PC-3 (cell line): ENCODE measurements at regions not wholly inside any gene's neighbourhood (a gene's known extent, or its start where the extent isn't known, plus 50 kb on each side); places are given as distances from the start of the nearest gene placed in this dataset.

Experiments used
- EZH2 ChIP-seq: fragments of 300-600 bp; sonication (generic); IDR thresholded peaks from one replicate; pipeline ENCODE4 v1.6.1; 2017; ENCODE audit warnings: antibody characterized with exemption, mild to moderate bottlenecking, low read length; ENCODE audit not compliant: unreplicated experiment
- TF ChIP-seq, protein P1 (sequence below): fragments of 300-600 bp; sonication (generic); conservative IDR thresholded peaks from 2 replicates; pipeline ENCODE4 v1.5.1; 2017; ENCODE audit warnings: antibody characterized with exemption, low read depth, mild to moderate bottlenecking, low read length

GRCh38 chr12:67148265-67148664 lies 120.9 kb upstream of the CAND1 start:
- TF ChIP-seq, protein P1, sequence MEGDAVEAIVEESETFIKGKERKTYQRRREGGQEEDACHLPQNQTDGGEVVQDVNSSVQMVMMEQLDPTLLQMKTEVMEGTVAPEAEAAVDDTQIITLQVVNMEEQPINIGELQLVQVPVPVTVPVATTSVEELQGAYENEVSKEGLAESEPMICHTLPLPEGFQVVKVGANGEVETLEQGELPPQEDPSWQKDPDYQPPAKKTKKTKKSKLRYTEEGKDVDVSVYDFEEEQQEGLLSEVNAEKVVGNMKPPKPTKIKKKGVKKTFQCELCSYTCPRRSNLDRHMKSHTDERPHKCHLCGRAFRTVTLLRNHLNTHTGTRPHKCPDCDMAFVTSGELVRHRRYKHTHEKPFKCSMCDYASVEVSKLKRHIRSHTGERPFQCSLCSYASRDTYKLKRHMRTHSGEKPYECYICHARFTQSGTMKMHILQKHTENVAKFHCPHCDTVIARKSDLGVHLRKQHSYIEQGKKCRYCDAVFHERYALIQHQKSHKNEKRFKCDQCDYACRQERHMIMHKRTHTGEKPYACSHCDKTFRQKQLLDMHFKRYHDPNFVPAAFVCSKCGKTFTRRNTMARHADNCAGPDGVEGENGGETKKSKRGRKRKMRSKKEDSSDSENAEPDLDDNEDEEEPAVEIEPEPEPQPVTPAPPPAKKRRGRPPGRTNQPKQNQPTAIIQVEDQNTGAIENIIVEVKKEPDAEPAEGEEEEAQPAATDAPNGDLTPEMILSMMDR, result no peak
- no peak for TF ChIP-seq EZH2
